Naive thymus-derived CD8-positive, alpha-beta T cell (primary cell): ENCODE measurements at regions not wholly inside any gene's neighbourhood (a gene's known extent, or its start where the extent isn't known, plus 50 kb on each side); places are given as distances from the start of the nearest gene placed in this dataset.
A peak's percentile ranks its signal among the peaks of the same experiment; 100 is the strongest.

Experiments
- ATAC-seq, 2 donors: fragments of 150-1000 bp; cut with Tn5 transposase in 1 of 2; sonication (Bioruptor Pico), chemical (Tn5 transposase) in 1 of 2; 1 replicate in 1 of 2; 2 replicates in 1 of 2; pipeline ENCODE4 v1.10.0; 2021; ENCODE audit warnings: mild to moderate bottlenecking in 2 of 2, moderate library complexity in 2 of 2
- POLR2A ChIA-PET: fragments of 350-600 bp; sonication (Branson Sonifier 250); formaldehyde crosslinking; loops from one replicate; lab custom pipeline; 2021; ENCODE audit warnings: antibody characterized with exemption; lab: Charles Lee
- DNase-seq, 10 donors: peaks; one replicate each; pipeline versions ENCODE4 v3.0.0 to v3.0.0-alpha.2; 2020 to 2022
- H3K27ac Mint-ChIP-seq, 10 donors: one replicate each; pipeline ENCODE4 v1.8.0; 2020 to 2022; ENCODE audit warnings: mild to moderate bottlenecking in 10 of 10, mixed read lengths in 10 of 10, moderate library complexity in 4 of 10, inconsistent platforms in 1 of 10
- H3K27me3 Mint-ChIP-seq, 5 donors: one replicate each; pipeline ENCODE4 v1.8.0; 2021 to 2022; ENCODE audit warnings: mixed read lengths in 5 of 5
- H3K36me3 Mint-ChIP-seq, 3 donors: one replicate each; pipeline ENCODE4 v1.8.0; 2020 to 2022; ENCODE audit warnings: mixed read lengths in 3 of 3, mild to moderate bottlenecking in 2 of 3, inconsistent platforms in 1 of 3
- H3K4me1 Mint-ChIP-seq, 4 donors: one replicate each; pipeline ENCODE4 v1.8.0; 2021 to 2022; ENCODE audit warnings: mixed read lengths in 4 of 4
- H3K4me3 Mint-ChIP-seq, 10 donors: one replicate each; pipeline ENCODE4 v1.8.0; 2020 to 2022; ENCODE audit warnings: mild to moderate bottlenecking in 10 of 10, mixed read lengths in 10 of 10, moderate library complexity in 6 of 10, inconsistent platforms in 1 of 10
- H3K9me3 Mint-ChIP-seq, 9 donors: one replicate each; pipeline ENCODE4 v1.8.0; 2020 to 2022; ENCODE audit warnings: mixed read lengths in 9 of 9, mild to moderate bottlenecking in 3 of 9, inconsistent platforms in 1 of 9, moderate library complexity in 1 of 9

DNA sequence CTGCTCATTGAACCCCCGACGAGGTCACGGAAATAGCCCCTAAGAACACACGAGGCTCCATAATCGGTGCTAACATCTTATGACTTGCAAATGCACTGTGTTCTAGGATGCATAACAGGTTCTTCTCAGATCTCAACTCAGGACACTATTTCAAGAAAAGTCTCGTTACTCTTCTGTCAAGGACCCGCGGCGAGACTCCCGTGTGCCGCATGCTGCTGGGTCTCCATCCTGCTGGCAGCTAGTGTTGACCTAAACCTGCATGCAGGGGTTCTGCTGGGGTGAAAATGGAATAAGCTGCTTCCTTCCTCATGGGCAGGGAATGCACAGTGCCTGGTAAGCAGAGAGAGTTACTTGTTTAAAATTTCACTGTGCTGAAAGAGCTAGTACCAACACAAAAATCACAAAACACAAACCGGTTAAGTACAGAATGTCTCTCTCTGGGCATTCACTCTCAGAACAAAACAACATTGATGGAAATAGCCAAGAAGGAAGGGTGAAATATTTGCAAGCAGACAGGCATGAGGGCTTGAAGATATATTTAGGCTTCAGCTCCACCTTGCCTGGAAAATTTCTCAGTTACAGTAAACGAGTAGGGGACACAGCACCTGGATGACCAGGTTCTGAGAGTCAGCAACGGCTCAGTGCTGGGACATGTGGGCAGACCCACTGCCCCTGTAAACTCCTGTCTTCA is 416.5 kb downstream of the GADD45G start:
- peaks cover 0 to 11% (median 6%) of the 10 kb centered on the region in 5 donors for H3K27me3 Mint-ChIP-seq
- H3K27ac Mint-ChIP-seq = no peak overlapping the region
- no peak overlapping the region for H3K4me3 Mint-ChIP-seq
- POLR2A ChIA-PET = no interaction called here
- ATAC-seq (no peak), DNase-seq (no peak)
- H3K36me3 Mint-ChIP-seq = peaks cover 0 to 11% (median 0%) of the 10 kb centered on the region in 3 donors
- H3K9me3 Mint-ChIP-seq = peaks cover 0 to 13% (median 0%) of the 10 kb centered on the region in 9 donors
- peaks cover 0 to 30% (median 4%) of the 10 kb centered on the region in 4 donors for H3K4me1 Mint-ChIP-seq

GRCh38 chr9:90022474-90022873 is 417.7 kb downstream of the GADD45G start:
- H3K27me3 Mint-ChIP-seq = peaks cover 0 to 11% (median 5%) of the 10 kb centered on the region in 5 donors
- POLR2A ChIA-PET = no interaction called here
- no peak for DNase-seq

DNA sequence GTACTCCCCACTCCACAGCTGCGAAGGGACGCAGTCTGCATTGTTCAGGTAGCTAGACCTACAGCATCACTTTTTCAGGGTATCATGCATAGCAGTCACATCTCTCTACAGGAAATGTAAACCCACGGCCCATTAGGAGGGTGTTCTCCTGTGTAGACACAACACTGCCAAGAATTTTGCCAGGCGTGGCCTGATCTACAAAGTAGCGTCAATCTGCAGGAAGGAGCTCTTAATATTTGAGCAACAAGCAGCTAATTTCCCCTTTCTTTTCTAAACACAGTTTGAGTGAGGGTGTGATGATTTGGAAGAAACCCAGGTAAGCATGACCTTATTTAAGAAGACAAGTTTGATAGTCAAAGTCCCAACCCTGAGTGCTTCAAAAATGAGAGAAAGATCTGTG is 419.0 kb downstream of the GADD45G start:
- no peak overlapping the region for H3K4me3 Mint-ChIP-seq
- peaks cover 0 to 8% (median 3%) of the 10 kb centered on the region in 5 donors for H3K27me3 Mint-ChIP-seq
- H3K27ac Mint-ChIP-seq = peak overlapping the region in 1 of 10 donors; percentile 78
- H3K36me3 Mint-ChIP-seq = peaks cover 0 to 11% (median 0%) of the 10 kb centered on the region in 3 donors
- ATAC-seq (no peak), DNase-seq (no peak)
- POLR2A ChIA-PET = no interaction called here
- H3K4me1 Mint-ChIP-seq = peaks cover 0 to 28% (median under 1%) of the 10 kb centered on the region in 4 donors
- H3K9me3 Mint-ChIP-seq = peaks cover 0 to 13% (median 0%) of the 10 kb centered on the region in 9 donors

More at GRCh38 chr9:90022474-90022873, 417.7 kb downstream of the GADD45G start:
- peaks cover 0 to 33% (median 4%) of the 10 kb centered on the region in 4 donors for H3K4me1 Mint-ChIP-seq
- peaks cover 0 to 11% (median 0%) of the 10 kb centered on the region in 3 donors for H3K36me3 Mint-ChIP-seq
- ATAC-seq = no peak
- peaks cover 0 to 13% (median 0%) of the 10 kb centered on the region in 9 donors for H3K9me3 Mint-ChIP-seq
- H3K27ac Mint-ChIP-seq = no peak overlapping the region
- no peak overlapping the region for H3K4me3 Mint-ChIP-seq

GRCh38 chr9:90024409-90024808 is 419.6 kb downstream of the GADD45G start:
- DNase-seq (no peak), ATAC-seq (no peak)
- peak overlapping the region in 1 of 10 donors; percentile 40 for H3K4me3 Mint-ChIP-seq
- peaks cover 0 to 11% (median 0%) of the 10 kb centered on the region in 3 donors for H3K36me3 Mint-ChIP-seq
- peak overlapping the region in 1 of 10 donors; percentile 78 for H3K27ac Mint-ChIP-seq
- peaks cover 0 to 26% (median 0%) of the 10 kb centered on the region in 4 donors for H3K4me1 Mint-ChIP-seq
- POLR2A ChIA-PET = no interaction called here
- peaks cover 0 to 13% (median 0%) of the 10 kb centered on the region in 9 donors for H3K9me3 Mint-ChIP-seq
- H3K27me3 Mint-ChIP-seq = peaks cover 0 to 7% (median 3%) of the 10 kb centered on the region in 5 donors

DNA sequence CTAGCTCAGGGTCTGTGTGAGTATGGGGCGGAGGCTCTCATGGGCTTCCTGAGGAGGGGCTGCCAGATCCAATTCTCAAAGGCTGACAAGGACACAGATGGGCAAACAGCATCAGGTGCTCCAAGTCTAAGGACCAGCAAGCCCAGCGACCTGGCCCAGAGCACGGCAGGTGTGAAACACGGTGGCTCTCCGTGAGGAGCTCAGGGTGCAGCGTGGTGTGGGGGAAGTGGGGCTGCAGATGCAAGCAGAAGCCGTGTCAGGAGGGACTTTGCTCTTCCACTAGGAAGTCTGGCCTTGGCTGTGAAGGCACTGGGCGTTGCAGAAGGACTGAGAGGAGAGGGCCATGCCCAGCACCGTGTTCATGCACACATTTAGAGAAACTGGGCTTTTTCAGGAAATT is 420.0 kb downstream of the GADD45G start:
- DNase-seq (no peak), ATAC-seq (no peak)
- peaks cover 0 to 26% (median 0%) of the 10 kb centered on the region in 4 donors for H3K4me1 Mint-ChIP-seq
- peak overlapping the region in 1 of 10 donors; percentile 78 for H3K27ac Mint-ChIP-seq
- peaks cover 0 to 7% (median 3%) of the 10 kb centered on the region in 5 donors for H3K27me3 Mint-ChIP-seq
- POLR2A ChIA-PET = no interaction called here
- H3K36me3 Mint-ChIP-seq = peaks cover 0 to 11% (median 0%) of the 10 kb centered on the region in 3 donors
- H3K4me3 Mint-ChIP-seq = peak overlapping the region in 1 of 10 donors; percentile 40
- peaks cover 0 to 13% (median 0%) of the 10 kb centered on the region in 9 donors for H3K9me3 Mint-ChIP-seq

DNA sequence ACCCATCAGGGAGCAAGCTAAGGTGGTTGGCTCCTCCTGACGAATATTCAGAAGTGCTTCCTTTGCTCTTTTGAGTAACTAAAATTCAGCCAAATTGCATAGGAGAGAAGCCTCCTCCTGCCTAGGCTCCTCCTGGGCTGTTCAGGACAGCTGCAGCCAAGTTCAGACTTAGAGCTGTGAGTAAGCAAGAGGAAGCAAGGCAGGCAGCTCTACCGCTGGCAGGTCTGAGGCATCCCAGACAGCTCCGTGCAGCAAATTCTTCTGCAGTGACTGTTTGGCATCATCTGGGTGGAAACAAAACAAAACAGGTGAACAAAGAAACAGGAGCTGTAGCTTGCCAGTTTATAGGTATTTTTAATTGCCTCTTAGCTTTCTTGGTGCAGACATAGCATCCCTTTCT is 421.0 kb downstream of the GADD45G start:
- Mint-ChIP-seq H3K27ac (no peak overlapping the region), H3K27me3 (peaks cover 0 to 7% (median 3%) of the 10 kb centered on the region in 5 donors), H3K9me3 (peaks cover 0 to 13% (median 0%) of the 10 kb centered on the region in 9 donors), H3K4me1 (peaks cover 0 to 26% (median 0%) of the 10 kb centered on the region in 4 donors), H3K4me3 (no peak overlapping the region), H3K36me3 (peaks cover 0 to 11% (median 0%) of the 10 kb centered on the region in 3 donors)
- POLR2A ChIA-PET = no interaction called here
- ATAC-seq = no peak
- no peak for DNase-seq

DNA sequence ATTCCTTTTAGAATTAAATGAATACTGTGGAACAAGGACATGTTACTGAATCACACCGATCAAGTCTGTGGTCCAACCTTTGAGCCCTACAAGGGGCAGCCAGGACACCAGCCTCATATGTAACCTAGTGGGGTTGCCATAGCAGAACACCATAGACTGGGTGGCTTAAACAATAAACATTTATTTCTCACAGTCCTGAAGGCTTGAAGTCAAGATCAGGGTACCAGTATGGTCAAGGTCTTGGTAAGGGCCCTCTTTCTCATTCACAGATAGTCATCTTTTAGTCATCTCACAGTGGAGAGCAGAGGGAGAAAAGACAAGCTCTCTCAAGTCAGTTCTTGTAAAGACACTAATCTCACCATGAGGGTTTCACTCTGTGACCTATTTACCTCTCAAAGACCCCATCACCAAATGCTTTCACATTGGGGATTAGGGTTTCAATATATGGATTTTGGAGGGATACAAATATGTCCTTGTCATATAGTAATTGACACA is 422.5 kb downstream of the GADD45G start:
- Mint-ChIP-seq H3K27me3 (peaks cover 0 to 8% (median 3%) of the 10 kb centered on the region in 5 donors), H3K36me3 (peaks cover 0 to 5% (median 0%) of the 10 kb centered on the region in 3 donors), H3K4me1 (peaks cover 0 to 26% (median 0%) of the 10 kb centered on the region in 4 donors), H3K27ac (no peak overlapping the region), H3K4me3 (no peak overlapping the region), H3K9me3 (peaks cover 0 to 6% (median 0%) of the 10 kb centered on the region in 9 donors)
- POLR2A ChIA-PET = no interaction called here
- ATAC-seq = no peak
- DNase-seq = no peak

GRCh38 chr9:90029386-90029785 is 424.6 kb downstream of the GADD45G start:
- DNase-seq = no peak
- Mint-ChIP-seq H3K9me3 (no peaks in the 10 kb centered on the region), H3K27me3 (peaks cover 0 to 8% (median 0%) of the 10 kb centered on the region in 5 donors), H3K36me3 (no peaks in the 10 kb centered on the region), H3K27ac (peak overlapping the region in 1 of 10 donors; percentile 51), H3K4me3 (no peak overlapping the region), H3K4me1 (peaks cover 0 to 15% (median 0%) of the 10 kb centered on the region in 4 donors)
- POLR2A ChIA-PET = no interaction called here
- ATAC-seq = no peak

GRCh38 chr9:90029996-90030395 is 425.2 kb downstream of the GADD45G start:
- Mint-ChIP-seq H3K27ac (no peak overlapping the region), H3K36me3 (no peaks in the 10 kb centered on the region), H3K27me3 (peaks cover 0 to 6% (median 0%) of the 10 kb centered on the region in 5 donors), H3K4me3 (no peak overlapping the region), H3K9me3 (no peaks in the 10 kb centered on the region), H3K4me1 (peaks cover 0 to 9% (median 0%) of the 10 kb centered on the region in 4 donors)
- ATAC-seq (no peak), DNase-seq (no peak)
- POLR2A ChIA-PET = no interaction called here

DNA sequence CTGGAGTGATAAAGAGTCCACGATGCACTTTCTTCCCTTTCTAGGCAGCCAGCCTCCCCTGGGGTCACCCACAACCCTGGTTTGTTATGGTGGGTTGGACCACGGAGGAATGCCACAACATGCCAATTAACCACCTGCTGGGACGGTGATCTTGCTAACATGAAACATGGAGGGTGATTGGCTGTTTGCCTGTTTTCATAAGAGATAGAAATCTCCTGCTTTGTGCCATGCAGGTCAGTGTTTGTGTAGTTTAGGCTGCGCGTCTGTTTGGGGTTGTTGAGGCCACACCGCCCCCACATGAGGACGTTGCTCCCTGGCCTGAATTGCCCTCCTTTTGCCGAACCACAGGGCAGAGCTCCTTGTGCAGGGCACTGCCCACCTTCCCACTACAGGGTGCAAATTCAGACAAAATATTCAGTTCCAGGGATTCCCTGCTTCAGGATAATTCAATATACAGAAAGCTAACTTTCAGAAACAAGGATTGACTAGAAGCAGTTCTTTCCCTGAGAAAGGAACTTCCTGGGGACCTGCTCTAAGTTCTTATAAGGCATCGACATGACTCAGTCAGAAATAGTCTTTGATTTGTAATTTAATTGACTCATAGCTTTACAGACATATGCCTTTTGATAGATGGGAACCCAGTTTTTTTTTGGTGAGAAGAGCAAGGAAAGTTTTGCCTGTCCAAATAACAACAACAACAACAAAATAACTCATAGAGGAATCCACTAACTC is 427.6 kb downstream of the GADD45G start:
- H3K27ac Mint-ChIP-seq = no peak overlapping the region
- no peaks in the 10 kb centered on the region for H3K4me1 Mint-ChIP-seq
- no peak overlapping the region for H3K4me3 Mint-ChIP-seq
- POLR2A ChIA-PET = no interaction called here
- no peak for ATAC-seq
- no peaks in the 10 kb centered on the region for H3K36me3 Mint-ChIP-seq
- no peak for DNase-seq
- peaks cover 0 to 5% (median 0%) of the 10 kb centered on the region in 5 donors for H3K27me3 Mint-ChIP-seq
- no peaks in the 10 kb centered on the region for H3K9me3 Mint-ChIP-seq

DNA sequence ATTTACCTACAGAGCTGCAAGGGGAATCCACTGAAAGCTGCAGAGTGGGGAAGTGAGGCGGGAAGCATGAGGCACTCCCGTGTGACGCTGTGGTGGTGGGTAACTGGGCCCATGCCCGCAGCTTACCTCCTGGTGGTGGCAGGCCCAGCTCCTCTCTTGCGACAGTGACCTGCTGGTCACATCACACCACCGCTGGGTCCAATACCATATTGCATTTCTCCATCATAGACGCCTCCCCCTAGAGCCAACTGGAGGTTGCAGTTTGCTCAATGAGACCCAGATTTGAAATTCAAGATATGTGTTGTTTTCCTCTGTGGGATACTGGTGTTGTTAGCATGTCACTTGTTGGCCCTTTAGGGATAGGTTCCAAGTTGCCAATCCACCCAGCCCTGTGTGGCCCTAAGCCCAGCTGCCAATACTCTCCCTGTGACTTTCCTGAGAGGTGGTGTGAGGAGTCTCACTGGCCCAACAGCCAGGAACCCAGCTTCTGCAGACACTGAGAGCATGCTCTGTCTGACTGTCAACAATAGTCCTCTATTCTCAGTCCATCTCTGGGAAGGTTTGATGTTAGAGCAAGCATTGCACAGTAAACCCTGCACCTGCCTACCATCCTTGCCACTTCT is 428.3 kb downstream of the GADD45G start:
- no peak for DNase-seq
- POLR2A ChIA-PET = no interaction called here
- no peak for ATAC-seq
- H3K27ac Mint-ChIP-seq = no peak overlapping the region
- peaks cover 0 to 5% (median 0%) of the 10 kb centered on the region in 5 donors for H3K27me3 Mint-ChIP-seq
- no peaks in the 10 kb centered on the region for H3K9me3 Mint-ChIP-seq
- no peak overlapping the region for H3K4me3 Mint-ChIP-seq
- H3K4me1 Mint-ChIP-seq = no peaks in the 10 kb centered on the region
- H3K36me3 Mint-ChIP-seq = no peaks in the 10 kb centered on the region

DNA sequence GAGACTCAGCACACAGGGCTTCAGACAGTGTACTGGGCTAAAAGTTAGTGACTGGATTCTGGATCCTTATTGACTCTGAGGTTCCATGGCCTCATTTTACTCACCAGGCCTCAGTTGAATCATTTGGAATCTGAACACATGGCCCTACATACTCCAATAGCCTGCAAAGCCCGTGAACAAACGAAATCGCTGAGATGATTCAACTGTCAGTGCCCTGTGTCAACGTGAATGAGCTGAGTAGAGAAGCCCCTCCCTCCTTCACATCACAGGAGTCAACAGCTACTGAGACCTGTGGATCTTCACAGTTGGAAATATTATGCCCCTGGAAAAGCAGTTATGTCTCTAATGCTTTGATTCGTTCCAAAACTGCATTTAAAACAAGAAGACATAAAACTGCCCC is 429.3 kb downstream of the GADD45G start:
- no peak for ATAC-seq
- POLR2A ChIA-PET = no interaction called here
- Mint-ChIP-seq H3K4me3 (no peak overlapping the region), H3K27me3 (peaks cover 0 to 5% (median 0%) of the 10 kb centered on the region in 5 donors), H3K27ac (no peak overlapping the region), H3K4me1 (no peaks in the 10 kb centered on the region), H3K9me3 (no peaks in the 10 kb centered on the region), H3K36me3 (no peaks in the 10 kb centered on the region)
- DNase-seq = no peak
